IPS-18a (cell line): ENCODE measurements at regions not wholly inside any gene's neighbourhood (a gene's known extent, or its start where the extent isn't known, plus 50 kb on each side); places are given as distances from the start of the nearest gene placed in this dataset.

Source experiments
- H3K27ac ChIP-seq: one replicate; pipeline ENCODE4 v1.5.1; 2013; ENCODE audit warnings: low read length
- H3K27me3 ChIP-seq: one replicate; pipeline ENCODE4 v1.6.1; 2013; ENCODE audit warnings: mild to moderate bottlenecking, low read length; ENCODE audit not compliant: control insufficient read depth, insufficient read depth
- H3K36me3 ChIP-seq: one replicate; pipeline ENCODE4 v1.6.1; 2013; ENCODE audit warnings: low read depth, low read length; ENCODE audit not compliant: control insufficient read depth
- H3K4me1 ChIP-seq: one replicate; pipeline ENCODE4 v1.6.1; 2013; ENCODE audit warnings: low read depth, low read length; ENCODE audit not compliant: control insufficient read depth
- H3K4me3 ChIP-seq: one replicate; pipeline ENCODE4 v1.5.1; 2013; ENCODE audit warnings: low read length
- H3K9ac ChIP-seq: one replicate; pipeline ENCODE4 v1.6.1; 2013; ENCODE audit warnings: mild to moderate bottlenecking, low read length, moderate library complexity
- H3K9me3 ChIP-seq: one replicate; pipeline ENCODE4 v1.6.1; 2013; ENCODE audit warnings: low read depth, low read length; ENCODE audit not compliant: control insufficient read depth

- H3K9me3 ChIP-seq, result no peaks in the 10 kb centered on the region
- no peaks in the 10 kb centered on the region for H3K4me1 ChIP-seq
- no peaks in the 10 kb centered on the region for H3K36me3 ChIP-seq
- no peak overlapping the region for H3K9ac ChIP-seq
- no peak overlapping the region for H3K4me3 ChIP-seq
- no peak overlapping the region for H3K27ac ChIP-seq
- no peaks in the 10 kb centered on the region for H3K27me3 ChIP-seq
Measured at GRCh38 chr9:31807574-31808256, 576.7 kb upstream of the ACO1 start.

GRCh38 chr9:31808766-31809165, 575.7 kb upstream of the ACO1 start:
- no peaks in the 10 kb centered on the region for H3K4me1 ChIP-seq

GRCh38 chr9:31820426-31820825, 564.0 kb upstream of the ACO1 start:
- Histone ChIP-seq H3K4me3 (no peak overlapping the region), H3K36me3 (no peaks in the 10 kb centered on the region), H3K27me3 (no peaks in the 10 kb centered on the region), H3K9me3 (no peaks in the 10 kb centered on the region), H3K9ac (no peak overlapping the region), H3K27ac (no peak overlapping the region), H3K4me1 (no peaks in the 10 kb centered on the region)

More at GRCh38 chr9:31808766-31809165, 575.7 kb upstream of the ACO1 start:
- H3K9ac ChIP-seq, result no peak overlapping the region
- H3K27me3 ChIP-seq, result no peaks in the 10 kb centered on the region
- no peak overlapping the region for H3K4me3 ChIP-seq
- H3K36me3 ChIP-seq, result no peaks in the 10 kb centered on the region
- H3K9me3 ChIP-seq, result no peaks in the 10 kb centered on the region
- no peak overlapping the region for H3K27ac ChIP-seq

DNA sequence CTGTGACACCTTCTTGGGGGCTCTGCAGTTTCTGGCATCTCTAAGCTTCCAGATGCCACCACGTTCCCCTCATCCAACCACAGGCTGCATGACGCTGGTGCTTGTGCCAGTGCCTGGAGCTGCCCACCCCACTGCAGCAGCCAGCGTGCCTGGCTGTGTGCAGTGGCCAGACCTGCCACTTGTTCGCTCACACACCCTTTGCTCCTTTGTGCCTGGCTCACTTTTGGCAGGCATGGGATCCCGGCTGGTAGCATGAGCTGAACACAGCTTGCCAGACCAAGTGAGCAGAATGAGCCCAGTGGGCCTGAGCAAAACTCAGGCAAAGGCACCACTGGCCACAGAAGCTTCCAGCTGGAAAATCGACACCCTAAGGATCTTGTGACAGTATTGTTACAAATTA, 562.9 kb upstream of the ACO1 start:
- H3K27ac ChIP-seq, result no peak overlapping the region
- H3K9me3 ChIP-seq, result no peaks in the 10 kb centered on the region
- H3K27me3 ChIP-seq, result no peaks in the 10 kb centered on the region
- H3K9ac ChIP-seq, result no peak overlapping the region
- H3K4me1 ChIP-seq, result no peaks in the 10 kb centered on the region
- H3K4me3 ChIP-seq, result no peak overlapping the region
- H3K36me3 ChIP-seq, result no peaks in the 10 kb centered on the region

DNA sequence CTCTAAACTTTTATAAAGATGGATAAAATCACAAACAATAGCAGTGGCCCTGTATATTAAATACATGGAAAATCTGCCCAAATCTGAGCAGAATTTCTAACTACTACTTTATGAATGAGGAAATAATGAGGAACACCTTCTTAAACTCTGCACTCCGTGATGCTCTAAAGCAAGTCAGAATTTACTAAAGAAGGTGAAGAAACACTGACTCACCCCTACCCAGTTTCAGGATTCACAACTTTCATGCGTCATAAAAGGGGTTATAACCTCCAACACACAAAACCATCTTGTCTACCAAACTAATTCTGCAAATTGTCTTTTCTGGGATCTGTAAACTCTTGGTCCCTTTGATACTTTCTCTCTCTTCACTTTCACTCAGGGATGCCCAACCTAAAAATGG, 561.1 kb upstream of the ACO1 start:
- H3K36me3 ChIP-seq, result no peaks in the 10 kb centered on the region
- H3K4me1 ChIP-seq, result no peaks in the 10 kb centered on the region
- no peaks in the 10 kb centered on the region for H3K9me3 ChIP-seq
- H3K4me3 ChIP-seq, result no peak overlapping the region
- H3K27me3 ChIP-seq, result no peaks in the 10 kb centered on the region
- no peak overlapping the region for H3K27ac ChIP-seq
- no peak overlapping the region for H3K9ac ChIP-seq

GRCh38 chr9:31824860-31825259, 559.6 kb upstream of the ACO1 start:
- Histone ChIP-seq H3K36me3 (no peaks in the 10 kb centered on the region), H3K9ac (no peak overlapping the region), H3K4me1 (no peaks in the 10 kb centered on the region), H3K9me3 (no peaks in the 10 kb centered on the region), H3K27me3 (no peaks in the 10 kb centered on the region), H3K4me3 (no peak overlapping the region), H3K27ac (no peak overlapping the region)

- no peak overlapping the region for H3K9ac ChIP-seq
- H3K36me3 ChIP-seq, result no peaks in the 10 kb centered on the region
- H3K9me3 ChIP-seq, result no peaks in the 10 kb centered on the region
- no peaks in the 10 kb centered on the region for H3K4me1 ChIP-seq
- no peaks in the 10 kb centered on the region for H3K27me3 ChIP-seq
- H3K4me3 ChIP-seq, result no peak overlapping the region
- H3K27ac ChIP-seq, result no peak overlapping the region
Measured at GRCh38 chr9:31837211-31837610, 547.2 kb upstream of the ACO1 start.

GRCh38 chr9:31839273-31839672, 545.2 kb upstream of the ACO1 start:
- H3K27me3 ChIP-seq, result no peaks in the 10 kb centered on the region

DNA sequence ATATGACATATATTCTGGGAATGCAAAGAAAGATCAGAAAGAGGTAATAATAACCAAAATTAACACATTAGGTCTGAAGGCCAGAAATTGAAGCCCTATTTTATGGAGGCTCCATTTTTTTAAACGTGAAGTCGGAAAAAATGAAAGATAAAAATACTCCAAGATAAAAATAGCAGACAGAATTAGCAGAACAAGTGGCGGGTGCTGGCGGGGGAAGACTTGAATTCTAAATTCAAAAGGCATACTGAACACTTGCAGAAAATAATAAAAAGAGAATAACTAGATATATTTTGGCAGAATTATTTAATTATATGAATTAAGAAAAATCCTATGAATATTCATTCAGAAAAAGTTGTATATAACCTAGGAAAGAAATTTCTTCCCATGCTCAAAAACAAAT, 543.7 kb upstream of the ACO1 start:
- Histone ChIP-seq H3K9ac (no peak overlapping the region), H3K9me3 (no peaks in the 10 kb centered on the region), H3K27ac (no peak overlapping the region)

More at GRCh38 chr9:31839273-31839672, 545.2 kb upstream of the ACO1 start:
- Histone ChIP-seq H3K4me3 (no peak overlapping the region), H3K27ac (no peak overlapping the region), H3K36me3 (no peaks in the 10 kb centered on the region), H3K9me3 (no peaks in the 10 kb centered on the region), H3K9ac (no peak overlapping the region), H3K4me1 (no peaks in the 10 kb centered on the region)

GRCh38 chr9:31847963-31848362, 536.5 kb upstream of the ACO1 start:
- Histone ChIP-seq H3K27me3 (no peaks in the 10 kb centered on the region), H3K9me3 (no peaks in the 10 kb centered on the region), H3K4me3 (no peak overlapping the region), H3K36me3 (no peaks in the 10 kb centered on the region), H3K4me1 (no peaks in the 10 kb centered on the region), H3K27ac (no peak overlapping the region), H3K9ac (no peak overlapping the region)

More for the DNA sequence above, 543.7 kb upstream of the ACO1 start:
- Histone ChIP-seq H3K4me3 (no peak overlapping the region), H3K4me1 (no peaks in the 10 kb centered on the region), H3K36me3 (no peaks in the 10 kb centered on the region), H3K27me3 (no peaks in the 10 kb centered on the region)

- Histone ChIP-seq H3K4me1 (no peaks in the 10 kb centered on the region), H3K36me3 (no peaks in the 10 kb centered on the region), H3K27ac (no peak overlapping the region), H3K27me3 (no peaks in the 10 kb centered on the region), H3K4me3 (no peak overlapping the region), H3K9me3 (no peaks in the 10 kb centered on the region), H3K9ac (no peak overlapping the region)
Measured at GRCh38 chr9:31848505-31849285, 535.7 kb upstream of the ACO1 start.

DNA sequence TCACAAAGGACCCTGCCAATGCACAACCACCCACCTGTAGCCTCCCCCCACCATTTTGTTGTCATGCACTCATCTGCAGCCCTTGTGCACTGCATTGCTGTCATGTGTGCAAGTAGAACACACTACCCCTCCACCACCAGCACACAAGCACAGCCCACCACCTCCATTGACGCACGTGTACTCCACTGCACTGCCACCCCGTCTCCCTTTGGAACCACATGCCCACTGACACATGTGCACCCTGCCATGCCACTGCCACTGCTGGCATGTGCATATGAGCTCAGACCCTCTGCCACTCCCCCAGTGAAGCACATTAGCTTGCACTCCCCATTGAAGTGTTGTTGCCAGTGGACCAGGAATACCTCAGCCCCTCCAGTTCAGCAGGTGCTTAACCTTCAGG, 530.3 kb upstream of the ACO1 start:
- Histone ChIP-seq H3K27me3 (no peaks in the 10 kb centered on the region), H3K27ac (no peak overlapping the region), H3K9me3 (no peaks in the 10 kb centered on the region), H3K4me1 (no peaks in the 10 kb centered on the region), H3K9ac (no peak overlapping the region), H3K36me3 (no peaks in the 10 kb centered on the region), H3K4me3 (no peak overlapping the region)
